ENCODE measurements at regions not wholly inside any gene's neighbourhood (a gene's known extent, or its start where the extent isn't known, plus 50 kb on each side); places are given as distances from the start of the nearest gene placed in this dataset.

DNA sequence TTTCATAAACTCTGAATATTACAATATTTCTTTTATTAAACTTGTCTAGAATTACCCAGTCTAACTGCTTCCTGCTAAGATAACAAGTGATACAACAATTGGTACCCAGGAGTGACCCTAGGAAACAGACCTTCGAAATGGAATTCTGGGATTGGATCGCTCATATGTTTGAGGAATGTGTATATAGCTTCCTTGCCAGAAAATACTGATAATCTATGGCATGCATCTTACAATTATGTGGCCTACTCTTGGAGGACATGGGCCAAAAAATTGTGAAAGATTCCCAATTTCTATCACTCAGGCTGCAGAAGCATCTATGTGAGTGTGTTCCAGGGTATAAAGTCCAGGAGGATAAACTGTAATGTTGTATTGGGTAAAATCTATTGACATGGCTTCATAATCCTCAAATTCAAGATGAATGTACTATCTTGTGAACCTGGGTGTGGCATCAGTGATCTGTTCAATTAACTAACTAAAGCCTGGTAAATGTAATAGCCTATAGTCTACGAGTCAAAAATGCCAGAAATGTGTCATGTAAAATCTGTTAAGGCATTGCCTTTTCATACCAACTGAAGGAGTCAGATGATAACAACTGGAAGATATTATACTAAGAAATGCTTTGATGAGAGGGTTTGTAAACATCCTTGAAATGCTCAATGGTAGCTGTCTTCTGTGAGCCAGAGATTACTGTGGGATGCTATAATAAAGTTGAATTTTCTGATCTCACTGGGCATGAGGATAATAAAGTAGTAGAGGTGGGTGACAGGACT lies 1499.3 kb downstream of the PCDH7 start:
- no peak for DNase-seq (ENCODE audit: low read depth in 2 of 2)

DNA sequence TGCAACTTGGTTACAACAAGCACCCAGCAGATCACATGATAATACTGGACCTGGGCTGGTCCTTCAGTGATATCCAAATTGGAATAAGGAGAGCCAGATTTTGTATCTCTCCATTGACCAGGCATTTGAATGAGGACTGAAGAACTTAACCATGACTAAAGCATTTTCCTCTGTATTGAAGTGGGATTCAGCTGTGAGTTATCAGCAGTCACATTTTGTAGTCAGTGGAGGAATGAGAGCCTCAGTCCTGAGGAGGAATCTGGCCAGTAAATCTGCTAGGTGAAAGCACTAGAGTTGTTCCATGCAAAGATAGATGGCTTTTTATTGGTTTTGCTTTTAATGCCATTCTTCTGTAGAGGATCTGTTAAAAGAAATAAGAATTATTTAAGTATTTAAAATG lies 1506.0 kb downstream of the PCDH7 start:
- DNase-seq (ENCODE audit: low read depth in 2 of 2) = no peak

DNA sequence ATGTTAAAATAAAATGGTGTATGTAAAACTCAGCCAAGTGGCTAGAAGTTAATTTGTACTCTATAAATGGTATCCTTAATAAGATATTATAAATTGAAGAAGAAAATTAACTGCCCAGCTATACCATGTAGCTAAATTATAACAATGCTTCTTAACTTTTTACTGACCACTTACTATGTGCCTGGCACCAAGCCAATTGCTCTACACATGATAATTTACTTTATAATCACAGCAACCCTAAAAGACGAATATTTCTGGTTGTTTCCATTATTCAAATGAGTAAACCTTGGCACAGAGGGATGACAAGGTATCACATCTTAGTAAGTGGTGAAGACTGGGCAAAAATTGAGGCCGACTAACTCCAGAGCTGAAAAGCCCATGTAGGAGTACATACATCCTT lies 1506.6 kb downstream of the PCDH7 start:
- no peak for DNase-seq (ENCODE audit: low read depth in 2 of 2)

DNA sequence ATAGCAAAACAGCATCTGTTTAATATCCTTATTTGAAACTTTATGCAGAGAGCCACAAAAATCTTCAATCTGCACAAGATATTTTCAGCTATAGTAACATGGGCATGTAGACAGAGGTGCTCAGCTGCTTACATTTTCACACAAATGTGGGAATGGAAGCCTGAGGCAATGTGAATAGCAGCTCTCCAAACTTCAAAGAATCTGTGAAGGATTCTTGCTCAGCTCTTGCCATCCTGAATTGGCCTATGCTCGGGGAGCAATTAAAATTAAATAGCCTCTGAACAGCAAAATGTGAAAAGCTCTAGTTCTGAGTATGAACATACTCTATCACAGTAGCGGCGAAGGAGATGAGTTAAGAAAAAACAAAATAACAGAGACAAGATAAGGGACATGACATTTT lies 1523.8 kb downstream of the PCDH7 start:
- no peak for DNase-seq (ENCODE audit: low read depth in 2 of 2)

DNA sequence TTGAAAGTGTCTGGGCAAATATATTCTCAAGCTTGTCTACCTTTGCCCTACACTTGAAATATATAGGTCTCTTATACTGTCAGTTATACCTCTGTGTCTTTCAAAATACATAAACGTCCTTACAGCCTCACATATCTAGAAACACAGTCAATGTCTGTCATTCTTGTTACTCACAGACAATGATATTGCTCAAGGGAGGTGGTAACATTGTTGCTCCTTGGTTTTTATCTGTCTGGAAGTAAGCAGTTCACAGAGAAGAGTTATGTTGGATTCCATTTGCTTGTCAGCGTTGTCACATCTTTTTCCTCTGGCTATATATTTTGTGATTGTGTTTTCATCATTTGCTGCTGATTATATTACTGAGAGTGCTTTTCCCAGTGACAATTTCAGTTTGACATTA lies 1528.9 kb downstream of the PCDH7 start:
- DNase-seq (ENCODE audit: low read depth in 2 of 2) = no peak

DNA sequence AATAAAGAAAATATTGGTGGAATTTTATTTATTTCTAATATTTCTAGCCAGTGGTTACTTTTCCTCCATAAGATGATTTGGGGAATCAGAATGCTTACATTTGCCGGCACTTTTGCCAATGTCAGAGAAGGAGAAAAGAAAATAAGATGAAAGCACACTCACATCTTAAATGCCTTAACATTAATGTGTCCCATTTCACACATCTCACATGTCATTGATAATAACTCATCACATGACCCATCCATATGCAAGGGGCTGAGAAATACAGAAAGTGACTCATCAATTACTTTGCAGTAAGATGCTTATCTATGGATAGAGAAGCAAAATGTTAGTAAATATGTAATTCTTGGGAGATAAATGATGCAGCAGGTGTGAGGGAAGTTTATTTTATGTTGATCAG lies 1531.0 kb downstream of the PCDH7 start:
- no peak for DNase-seq (ENCODE audit: low read depth in 2 of 2)

DNA sequence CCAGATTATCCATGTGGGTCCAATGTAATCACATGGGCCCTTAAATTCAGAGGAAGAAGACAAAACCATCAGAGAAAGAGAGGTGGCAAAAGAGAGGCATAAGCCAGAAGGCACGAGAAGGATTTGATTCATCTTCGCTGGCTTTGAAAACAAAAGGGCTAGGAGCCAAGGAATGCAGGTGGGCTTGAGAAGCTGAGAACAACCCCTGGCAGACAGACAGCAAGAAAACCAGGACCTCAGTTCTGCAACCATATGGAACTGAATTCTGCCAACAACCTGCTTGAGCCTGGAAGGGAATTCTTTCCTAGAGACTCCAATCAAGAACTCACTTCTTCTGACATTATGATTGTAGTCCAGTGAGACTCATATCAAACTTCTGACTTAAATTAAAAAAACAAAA lies 1531.8 kb downstream of the PCDH7 start:
- DNase-seq (ENCODE audit: low read depth in 2 of 2) = no peak

DNA sequence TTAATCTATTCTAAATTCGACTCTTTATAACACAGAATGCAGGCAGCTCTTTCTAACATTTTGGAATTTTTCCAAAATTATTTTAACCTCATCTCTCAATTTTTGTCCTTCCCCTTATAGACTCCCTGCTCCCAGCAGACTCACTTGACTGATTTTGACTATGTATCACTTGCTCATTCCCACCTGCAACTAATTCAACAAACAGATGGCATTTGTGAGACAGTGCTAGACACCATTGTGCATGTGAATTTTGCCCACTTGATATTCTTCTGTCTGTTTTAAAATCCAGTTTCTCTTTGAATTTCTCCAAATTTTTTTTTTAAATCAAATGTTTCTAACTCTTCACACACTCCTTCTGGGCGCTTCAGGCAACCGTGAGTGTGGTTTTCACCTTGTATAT lies 1534.0 kb downstream of the PCDH7 start:
- DNase-seq (ENCODE audit: low read depth in 2 of 2) = no peak

DNA sequence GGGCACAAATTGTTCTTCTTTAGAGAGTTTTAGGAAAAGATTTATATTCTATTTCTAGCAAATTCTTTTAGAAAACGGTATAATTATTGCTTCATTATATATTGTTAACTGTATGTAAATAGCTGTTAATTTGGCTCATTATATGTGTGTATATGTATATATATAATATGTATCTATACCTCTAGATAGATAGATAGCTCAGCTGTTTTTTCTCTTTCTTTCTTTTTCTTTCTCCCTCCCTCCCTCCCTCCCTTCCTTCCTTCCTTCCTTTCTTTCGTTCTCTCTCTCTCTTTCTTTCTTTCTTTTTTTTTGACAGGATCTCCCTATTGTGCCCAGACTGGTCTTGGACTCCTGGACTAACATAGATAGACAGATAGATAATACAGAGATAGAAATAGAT lies 1538.8 kb downstream of the PCDH7 start:
- no peak for DNase-seq (ENCODE audit: low read depth in 2 of 2)

DNA sequence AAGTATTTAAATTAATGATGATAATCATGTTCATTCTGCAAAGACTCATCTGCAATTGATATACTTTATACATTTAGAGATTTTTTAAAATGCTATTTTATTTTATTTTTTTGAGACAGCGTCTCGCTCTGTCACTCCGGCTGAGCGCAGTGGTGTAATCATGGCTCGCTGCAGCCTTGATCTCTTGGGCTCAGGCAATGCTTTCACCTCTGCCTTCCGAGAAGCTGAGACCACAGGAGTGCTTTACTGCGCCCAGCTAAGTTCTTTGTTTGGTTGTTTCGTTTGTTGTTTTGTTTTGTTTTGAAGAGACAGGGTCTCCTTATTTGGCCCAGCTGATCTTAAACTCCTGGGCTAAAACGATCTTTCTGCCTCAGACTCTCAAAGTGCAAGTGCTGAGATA lies 1541.0 kb downstream of the PCDH7 start:
- no peak for DNase-seq (ENCODE audit: low read depth in 2 of 2)

DNA sequence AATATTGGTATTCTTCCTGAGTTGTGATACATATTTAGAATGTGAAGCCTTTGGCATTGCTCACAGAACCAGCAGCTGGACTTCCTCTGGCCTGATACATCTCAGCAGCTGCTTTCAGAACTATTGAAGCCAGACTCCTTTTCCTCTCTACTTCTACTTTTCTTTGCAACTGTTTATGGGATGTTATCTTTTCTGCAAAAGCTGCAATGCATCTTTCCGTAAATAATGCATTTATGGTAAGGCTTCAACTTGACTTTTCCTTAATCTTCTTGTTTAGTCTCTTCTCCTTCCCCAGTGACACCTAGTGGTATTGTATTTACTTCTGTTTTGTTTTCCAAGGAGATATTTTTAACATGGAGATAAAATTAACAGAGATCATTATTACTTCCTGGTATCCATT lies 1548.7 kb downstream of the PCDH7 start:
- no peak for DNase-seq (ENCODE audit: low read depth in 2 of 2)

DNA sequence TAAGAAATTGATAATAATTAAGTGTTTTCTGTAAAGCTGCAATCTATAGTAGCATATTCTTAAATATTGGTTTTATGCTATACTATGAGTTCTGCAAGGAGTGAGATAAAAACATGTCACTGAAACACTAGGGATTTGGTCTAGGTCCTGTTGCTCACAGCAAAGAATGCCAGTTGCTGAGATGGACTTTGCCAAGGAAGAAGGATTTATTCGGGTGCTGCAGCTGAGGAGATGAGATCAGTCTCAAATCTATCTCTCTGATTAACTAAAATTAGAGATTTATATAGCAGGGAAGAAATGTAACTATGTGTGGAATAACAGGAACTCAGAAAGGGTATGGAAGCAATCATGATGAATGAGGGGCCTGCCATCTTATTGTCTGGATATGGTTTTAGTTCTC lies 1569.9 kb downstream of the PCDH7 start:
- no peak for DNase-seq (ENCODE audit: low read depth in 2 of 2)

DNA sequence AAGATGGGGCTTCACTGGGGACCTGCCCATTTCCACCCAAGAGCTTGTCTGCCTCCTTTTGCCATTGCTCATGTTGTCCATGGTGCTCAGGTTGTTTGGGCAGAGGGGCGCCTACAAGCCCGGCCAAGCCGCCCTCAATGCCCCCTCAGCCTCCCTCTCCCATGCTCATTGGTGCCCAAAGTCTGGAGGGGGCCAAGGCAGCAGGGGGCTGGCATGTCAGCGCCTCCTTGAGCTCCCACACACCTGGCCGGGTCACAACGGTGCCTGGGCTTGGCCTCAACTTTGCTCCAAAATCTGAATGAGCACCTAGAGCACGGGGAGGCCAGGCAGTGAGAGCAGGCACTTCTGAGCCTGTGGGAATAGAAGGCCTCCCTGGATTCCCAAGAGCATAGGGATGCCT lies 1598.8 kb downstream of the PCDH7 start:
- DNase-seq (ENCODE audit: low read depth in 2 of 2) = no peak

DNA sequence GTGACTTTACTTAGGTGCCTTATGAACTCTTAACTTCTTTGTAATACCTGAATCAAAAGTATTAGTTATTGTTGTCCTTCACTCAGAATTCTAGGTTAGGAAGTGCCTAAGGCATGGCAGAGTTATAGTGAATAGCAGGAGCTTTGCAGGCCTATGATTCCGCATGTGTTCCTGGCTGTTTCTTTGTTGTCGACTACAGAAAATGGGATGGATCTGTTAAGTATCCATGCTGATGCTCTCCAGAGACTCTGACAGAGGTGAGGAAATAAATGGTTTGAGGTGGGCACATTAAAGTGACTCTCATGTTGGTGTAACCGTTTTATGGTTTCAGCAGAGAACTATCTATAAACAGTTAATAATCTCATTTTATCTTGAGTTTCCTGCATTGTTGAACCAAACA lies 1601.3 kb downstream of the PCDH7 start:
- DNase-seq (ENCODE audit: low read depth in 2 of 2) = no peak

DNA sequence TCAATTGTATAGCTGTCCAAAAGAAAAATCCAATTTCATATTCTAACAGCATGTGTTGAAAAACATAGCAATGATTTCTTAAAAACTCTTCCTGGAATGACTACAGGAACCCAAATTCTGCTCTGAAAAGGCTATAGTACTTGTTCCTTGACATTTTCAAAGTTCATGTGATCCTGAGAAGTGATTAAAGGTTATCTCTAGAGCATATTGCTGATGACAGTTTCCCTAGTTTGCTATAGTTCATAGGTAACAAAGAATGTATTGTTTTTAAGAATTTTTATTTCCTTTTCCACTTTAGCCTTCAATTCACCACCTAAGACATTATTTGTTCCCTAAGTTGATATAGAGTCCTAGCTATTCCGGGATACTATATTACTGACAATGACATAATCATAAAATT lies 1614.6 kb downstream of the PCDH7 start:
- no peak for DNase-seq (ENCODE audit: low read depth in 2 of 2)

DNA sequence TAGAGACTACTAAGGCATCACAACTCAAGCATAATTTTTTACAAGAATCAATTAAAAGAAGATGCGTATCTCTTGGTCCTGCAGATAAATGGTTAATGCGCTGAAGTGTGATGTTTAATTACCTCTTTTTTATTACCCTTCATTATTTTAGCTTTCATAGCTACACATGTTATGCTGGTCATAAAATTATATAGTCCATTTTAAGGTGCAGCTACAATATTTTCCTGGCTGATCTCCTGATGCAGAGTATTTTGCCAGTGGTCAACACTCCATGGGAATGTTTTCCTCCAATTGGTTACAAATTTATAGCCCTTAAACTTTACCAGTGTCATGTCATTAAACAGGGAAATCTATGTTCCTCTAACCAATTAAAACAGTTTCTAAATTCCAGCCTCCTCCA lies 1617.2 kb downstream of the PCDH7 start:
- no peak for DNase-seq (ENCODE audit: low read depth in 2 of 2)

DNA sequence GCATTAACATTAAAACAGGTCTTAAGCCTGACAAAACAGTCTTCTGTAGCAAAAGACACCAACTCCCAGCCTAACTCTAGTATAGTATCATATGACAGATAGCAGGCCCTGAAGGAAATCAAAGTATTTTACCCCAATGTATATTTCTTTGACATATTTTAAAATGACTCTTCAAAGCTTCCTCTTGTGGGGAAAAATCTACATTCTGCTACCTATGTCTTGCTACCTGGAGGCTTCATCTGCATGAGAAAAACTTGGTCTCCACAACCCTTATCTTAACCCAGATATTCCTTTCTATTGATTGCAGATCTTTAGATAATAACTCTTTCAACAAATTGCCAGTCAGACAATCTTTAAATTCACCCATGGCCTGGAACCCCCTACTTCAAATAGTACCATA lies 1620.4 kb downstream of the PCDH7 start:
- DNase-seq (ENCODE audit: low read depth in 2 of 2) = no peak

DNA sequence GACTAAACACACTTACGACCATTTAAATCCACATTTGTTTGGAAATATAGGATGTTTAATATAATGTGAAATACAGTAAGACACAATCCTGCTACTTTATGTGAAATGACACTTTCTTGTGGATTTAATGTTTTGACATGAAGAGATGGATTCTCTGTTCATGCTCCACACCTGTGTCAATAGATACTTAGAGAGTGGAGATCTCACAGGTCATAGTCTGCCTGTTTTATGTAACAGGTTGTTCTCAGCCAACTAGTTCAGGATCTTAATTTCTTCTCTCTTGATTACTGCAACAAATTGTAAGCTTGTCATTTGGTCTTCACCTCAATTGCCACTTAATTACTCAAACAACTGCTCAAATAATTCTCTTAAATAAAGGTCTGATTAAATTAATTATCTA lies 1621.2 kb downstream of the PCDH7 start:
- no peak for DNase-seq (ENCODE audit: low read depth in 2 of 2)

DNA sequence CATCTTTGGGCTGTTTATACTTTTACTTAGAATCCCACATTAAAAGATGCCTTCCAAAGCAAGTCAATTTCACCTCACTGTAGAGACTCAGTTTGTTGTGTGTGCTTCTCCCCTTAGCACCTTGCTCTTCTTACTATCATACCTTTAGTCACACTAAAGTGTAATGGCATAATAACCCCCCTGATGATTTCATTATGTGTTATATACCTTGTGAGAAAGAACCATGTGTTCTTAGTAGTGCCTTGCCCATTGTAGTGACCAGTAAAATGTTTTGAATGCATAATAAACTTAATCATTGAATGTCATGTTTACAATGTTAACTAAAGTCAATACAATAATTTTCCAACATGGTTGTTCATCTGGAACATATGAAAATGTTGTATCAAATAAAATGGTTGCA lies 1621.9 kb downstream of the PCDH7 start:
- no peak for DNase-seq (ENCODE audit: low read depth in 2 of 2)

DNA sequence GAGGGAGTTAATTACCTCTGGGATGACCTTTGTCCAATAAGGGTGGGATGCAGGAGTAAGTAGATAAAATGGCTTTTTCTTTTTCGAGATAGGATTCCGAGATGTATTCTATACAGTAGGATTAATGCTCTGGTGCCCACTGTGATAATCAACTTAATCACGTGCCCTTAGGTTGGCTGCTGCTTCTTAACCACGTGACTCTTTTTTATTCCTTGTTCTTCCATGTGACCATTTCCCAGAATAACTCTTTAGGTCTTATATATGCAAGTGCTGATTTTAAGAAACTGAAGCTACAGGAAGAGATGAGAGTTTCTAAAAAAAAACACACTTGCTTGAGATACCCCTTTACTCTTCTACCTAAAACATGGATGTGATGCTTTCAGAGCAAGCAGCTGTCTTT lies 1628.9 kb downstream of the PCDH7 start:
- no peak for DNase-seq (ENCODE audit: low read depth in 2 of 2)

DNA sequence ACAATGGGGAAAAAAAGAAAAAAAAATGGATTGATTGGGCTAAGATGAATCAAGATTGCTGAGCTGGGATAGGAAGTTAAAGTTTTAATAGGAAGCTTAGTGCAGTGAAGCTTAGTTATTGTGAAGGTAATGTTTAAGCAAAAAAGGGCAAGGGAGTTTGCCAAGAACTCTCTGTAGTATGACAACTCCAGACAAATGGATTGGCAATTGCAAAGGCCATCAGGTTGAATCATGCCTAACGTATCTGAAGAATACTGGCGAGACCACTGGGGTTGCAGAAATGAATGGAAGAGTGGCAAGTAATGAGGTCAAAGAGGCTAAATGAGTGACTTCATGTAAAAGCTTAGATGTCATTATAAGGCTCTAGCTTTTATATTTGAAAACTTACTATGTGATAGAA lies 1654.0 kb downstream of the PCDH7 start:
- DNase-seq (ENCODE audit: low read depth in 2 of 2) = no peak

DNA sequence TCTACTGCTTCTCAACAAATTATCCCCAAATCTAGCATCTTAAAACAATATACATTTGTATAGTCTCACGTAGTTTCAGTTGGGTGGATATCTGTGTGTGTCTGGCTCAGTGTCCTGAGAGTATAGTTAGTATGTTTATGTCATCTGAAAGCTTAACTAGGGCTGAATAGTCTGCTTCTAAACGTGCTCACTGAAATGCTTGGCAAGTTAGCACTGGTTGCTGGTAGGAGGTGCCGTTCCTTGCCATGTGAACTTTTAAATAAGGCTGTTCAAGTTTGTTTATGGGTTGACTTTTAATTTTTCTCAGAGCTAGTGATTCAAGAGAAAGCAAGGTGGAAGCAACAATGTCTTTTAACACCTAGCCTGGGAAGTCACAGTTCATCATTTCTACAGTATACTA lies 1673.6 kb downstream of the PCDH7 start:
- no peak for DNase-seq (ENCODE audit: low read depth in 2 of 2)

DNA sequence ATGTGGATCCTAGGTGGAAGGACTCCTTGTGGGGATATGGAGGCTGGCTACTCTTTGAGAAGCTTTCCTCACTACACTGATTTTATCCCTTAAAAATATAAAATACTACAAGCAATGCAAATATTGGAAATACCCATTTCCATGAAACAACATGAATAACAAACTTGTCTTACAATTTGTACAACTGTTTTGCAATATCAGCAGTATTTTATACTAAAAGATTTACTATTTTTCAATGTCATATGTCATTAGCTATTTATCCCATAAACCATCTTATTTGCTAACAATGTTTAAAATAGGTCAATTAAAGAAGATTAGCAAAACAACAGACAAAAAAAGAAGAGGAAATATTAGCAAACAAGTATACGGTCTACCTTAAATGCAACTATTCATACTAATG lies 1674.1 kb downstream of the PCDH7 start:
- DNase-seq (ENCODE audit: low read depth in 2 of 2) = no peak

DNA sequence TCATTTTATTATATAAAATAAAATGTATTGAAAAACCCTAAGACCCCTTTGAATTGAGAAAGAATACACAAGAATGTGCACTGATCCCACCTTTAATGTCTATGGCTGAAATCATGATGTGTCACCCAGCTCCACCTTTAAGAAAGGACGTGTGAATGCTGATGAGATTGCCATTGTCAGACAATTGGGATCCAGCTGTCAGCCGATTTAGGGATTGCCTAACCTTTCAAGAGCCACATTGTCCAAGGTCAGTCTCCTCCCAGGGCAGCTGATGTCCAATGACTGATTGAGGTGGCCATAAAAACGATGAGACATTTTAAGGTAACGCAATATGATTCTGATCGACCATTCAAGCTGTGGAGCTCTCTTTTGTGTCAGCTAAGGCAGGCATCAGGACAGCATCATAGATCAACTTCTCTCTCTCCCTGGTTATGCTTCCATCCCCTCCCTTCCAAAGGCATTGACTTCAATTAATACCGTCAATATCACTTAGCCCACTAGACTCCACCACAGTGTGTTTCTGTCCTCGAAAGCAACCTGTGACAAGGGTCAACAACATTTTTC lies 1676.4 kb downstream of the PCDH7 start:
- DNase-seq (ENCODE audit: low read depth in 2 of 2) = no peak

Data from stimulated activated CD4-positive, alpha-beta T cell treated with anti-CD3 and anti-CD28 coated beads, Interleukin-1b, Interleukin-23, amount 100 ng/mL, for 4 hours (primary cell).